GM11168 (cell line): ENCODE measurements at regions not wholly inside any gene's neighbourhood (a gene's known extent, or its start where the extent isn't known, plus 50 kb on each side); places are given as distances from the start of the nearest gene placed in this dataset.

Experiments
- in situ Hi-C: fragments of 300-500 bp; cut with MboI; formaldehyde crosslinking; loops from one replicate; pipeline ENCODE4 v1.12.0; 2022; ENCODE audit warnings: low sequenced_read_pairs; ENCODE audit not compliant: unreplicated experiment

DNA sequence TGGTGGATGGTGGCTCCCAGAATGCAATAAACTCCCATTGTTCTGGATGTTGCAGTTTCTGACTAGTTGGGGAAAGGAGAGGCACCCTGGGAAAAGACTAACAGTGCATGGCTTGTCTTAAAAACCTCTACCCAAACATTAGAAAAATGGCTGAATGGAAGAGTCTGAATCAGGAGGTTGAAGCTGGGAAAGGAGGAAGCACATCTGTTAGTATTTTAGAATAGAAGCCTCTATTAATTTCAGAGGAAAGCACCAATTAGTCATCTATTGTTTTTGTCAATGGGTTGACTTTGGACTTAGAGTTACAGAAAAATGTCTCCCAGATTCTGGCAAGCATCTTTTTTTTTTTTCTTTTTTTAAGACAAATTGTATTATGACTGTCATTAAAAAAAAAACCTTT, 56.1 kb upstream of the ELMO1 start:
- in situ Hi-C loops, result loop anchor here (25.0 kb wide), 1 partner anchor 332 kb away; the partner anchor contains the start of gene NME8

DNA sequence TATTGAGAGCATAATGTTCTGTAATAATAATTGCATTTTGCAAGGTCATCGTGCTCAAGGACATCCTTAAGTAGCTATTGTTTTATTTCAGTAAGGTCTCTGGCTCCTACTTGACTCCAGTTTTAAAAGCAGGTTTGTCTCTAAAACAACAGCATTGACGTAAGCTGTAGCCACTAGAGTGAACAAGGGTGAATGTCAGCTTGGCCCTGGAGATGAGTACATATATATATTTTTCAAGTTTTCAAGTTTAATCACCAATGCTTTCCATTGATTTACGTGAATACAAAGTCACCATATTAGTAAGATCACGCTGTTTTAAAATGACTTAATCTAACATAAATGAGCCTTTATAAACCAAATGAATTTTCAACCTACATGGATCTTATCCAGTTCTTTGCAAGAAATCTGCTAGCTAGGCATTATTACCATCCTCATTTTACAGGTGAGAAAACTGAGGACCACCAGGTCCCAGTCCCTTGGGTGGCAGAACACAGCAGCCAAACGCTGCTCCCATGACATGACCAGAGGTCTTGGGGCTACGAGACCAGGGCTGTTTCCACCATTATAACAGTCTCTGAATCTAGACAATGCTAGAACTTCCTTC, 57.2 kb upstream of the ELMO1 start:
- in situ Hi-C loops, result loop anchor here (25.0 kb wide), 1 partner anchor 331 kb away; the partner anchor contains the start of gene NME8

- in situ Hi-C loops, result loop anchor here (25.0 kb wide), 1 partner anchor 329 kb away; the partner anchor contains the start of gene NME8
Measured at GRCh38 chr7:37508118-37508517, 59.5 kb upstream of the ELMO1 start.

DNA sequence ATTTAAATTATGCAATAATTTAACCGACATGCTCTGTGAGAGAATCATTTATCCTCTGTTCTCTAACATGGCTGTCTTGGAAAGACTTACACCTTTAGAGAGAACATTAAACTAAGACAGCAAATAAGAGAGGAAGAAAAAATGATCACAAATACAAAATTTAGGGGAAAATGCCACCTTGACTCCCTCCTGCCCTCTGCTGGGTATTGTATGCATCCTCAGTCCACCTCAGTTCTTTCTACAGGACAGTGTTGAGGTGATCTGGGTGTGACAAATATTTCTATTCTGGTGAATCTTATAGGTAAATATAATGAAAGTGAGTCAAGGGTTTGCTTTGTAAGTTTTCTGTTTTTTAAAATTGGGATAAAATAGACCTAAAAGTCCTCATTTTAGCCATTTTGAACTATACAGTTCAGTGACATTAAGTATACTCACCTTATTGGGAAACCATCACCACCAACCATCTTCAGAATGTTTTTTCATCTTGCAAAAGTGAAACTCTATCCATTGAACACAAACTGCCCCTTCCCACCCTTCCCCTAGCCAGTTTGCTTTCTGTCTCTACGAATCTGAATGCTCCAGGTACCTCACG, 61.5 kb upstream of the ELMO1 start:
- in situ Hi-C loops, result loop anchor here (25.0 kb wide), 1 partner anchor 327 kb away; the partner anchor contains the start of gene NME8

DNA sequence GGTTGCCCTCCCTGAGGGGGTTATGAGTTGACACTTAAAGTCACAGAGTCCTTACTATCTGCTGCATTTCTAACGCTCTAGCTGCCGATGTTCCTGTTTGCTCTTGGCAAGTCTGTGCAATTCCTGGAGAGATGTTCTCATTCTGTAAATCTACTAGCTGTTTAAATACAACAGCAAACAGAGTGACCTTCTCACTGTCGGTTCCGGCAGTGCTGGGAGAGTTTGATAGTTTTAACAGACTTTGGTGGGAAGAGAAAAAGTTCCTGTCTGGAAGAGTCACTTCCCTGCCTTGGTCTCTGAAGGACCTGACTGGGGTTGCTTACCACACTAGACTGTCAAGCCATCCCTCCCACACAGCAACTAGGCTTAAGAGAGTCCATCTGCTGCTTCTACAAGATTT, 63.3 kb upstream of the ELMO1 start:
- in situ Hi-C loops, result loop anchor here (25.0 kb wide), 1 partner anchor 325 kb away; the partner anchor contains the start of gene NME8

- in situ Hi-C loops, result loop anchor here (25.0 kb wide), 1 partner anchor 323 kb away; the partner anchor contains the start of gene NME8
Measured at GRCh38 chr7:37514497-37514896, 65.8 kb upstream of the ELMO1 start.

GRCh38 chr7:37516664-37517063, 68.0 kb upstream of the ELMO1 start:
- in situ Hi-C loops, result loop anchor here (25.0 kb wide), 1 partner anchor 321 kb away; the partner anchor contains the start of gene NME8

- in situ Hi-C loops, result loop anchor here (25.0 kb wide), 1 partner anchor 319 kb away; the partner anchor contains the start of gene NME8
Measured at GRCh38 chr7:37518266-37518665, 69.6 kb upstream of the ELMO1 start.

GRCh38 chr7:37524056-37524455, 75.4 kb upstream of the ELMO1 start:
- in situ Hi-C loops, result loop anchor here (25.0 kb wide), 1 partner anchor 313 kb away; the partner anchor contains the start of gene NME8

DNA sequence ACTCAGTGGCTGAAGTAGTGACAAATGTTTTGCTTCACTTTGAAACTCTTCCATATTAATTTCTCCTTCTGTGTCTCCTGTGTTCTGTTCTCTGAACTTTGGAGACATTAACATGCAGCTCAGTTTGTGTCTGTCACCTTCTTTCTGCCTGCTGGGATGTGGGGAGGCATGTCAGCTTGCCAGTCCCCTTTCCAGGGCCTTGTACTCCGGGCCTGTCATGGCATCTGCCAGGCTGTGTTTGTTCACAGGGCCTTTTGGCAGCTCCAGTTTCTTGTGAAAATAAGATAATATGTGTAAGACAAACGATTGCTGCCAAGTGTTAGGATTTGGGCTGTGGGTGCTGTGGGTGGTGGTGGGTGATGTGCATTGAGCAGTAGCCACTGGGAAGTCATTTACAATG, 76.1 kb upstream of the ELMO1 start:
- in situ Hi-C loops, result loop anchor here (25.0 kb wide), 1 partner anchor 313 kb away; the partner anchor contains the start of gene NME8

DNA sequence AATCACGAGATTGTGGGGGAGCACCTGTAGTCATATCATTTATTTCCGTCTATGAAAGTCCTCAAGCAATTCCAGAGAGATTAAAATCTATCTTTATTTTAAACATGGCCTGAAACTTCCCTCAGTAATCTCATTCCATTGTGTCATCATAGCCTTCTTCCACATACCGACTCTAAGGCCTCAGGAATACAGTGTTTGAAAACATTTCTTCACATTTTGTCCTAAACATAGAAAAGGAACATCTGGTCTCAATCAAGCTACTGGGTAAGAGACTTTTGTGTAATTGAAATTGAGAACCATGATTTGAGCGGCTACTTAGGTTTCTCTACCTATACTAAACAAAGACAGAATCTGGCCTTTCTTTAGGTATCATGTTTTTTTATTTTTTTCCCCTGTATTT, 78.0 kb upstream of the ELMO1 start:
- in situ Hi-C loops, result no loop called here

DNA sequence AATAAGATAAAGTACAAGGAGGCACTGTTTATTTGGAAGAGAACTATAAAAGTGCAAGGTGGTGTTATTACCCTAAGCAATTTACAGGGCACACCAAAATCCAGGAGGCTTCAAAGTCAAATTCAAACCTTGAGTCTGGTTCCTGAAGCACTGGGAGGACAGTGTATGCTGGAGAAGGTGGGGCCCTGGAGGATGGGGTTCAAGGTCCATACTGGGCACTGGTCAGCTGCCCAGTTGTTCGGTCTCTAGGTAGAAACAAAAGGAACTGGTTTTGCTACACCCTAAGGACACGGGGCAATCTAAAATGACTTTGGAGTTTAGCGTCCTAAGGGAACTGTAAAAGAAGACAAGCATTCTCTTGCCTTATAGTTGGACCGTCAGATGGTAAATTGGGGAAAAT, 78.4 kb upstream of the ELMO1 start:
- in situ Hi-C loops, result no loop called here

DNA sequence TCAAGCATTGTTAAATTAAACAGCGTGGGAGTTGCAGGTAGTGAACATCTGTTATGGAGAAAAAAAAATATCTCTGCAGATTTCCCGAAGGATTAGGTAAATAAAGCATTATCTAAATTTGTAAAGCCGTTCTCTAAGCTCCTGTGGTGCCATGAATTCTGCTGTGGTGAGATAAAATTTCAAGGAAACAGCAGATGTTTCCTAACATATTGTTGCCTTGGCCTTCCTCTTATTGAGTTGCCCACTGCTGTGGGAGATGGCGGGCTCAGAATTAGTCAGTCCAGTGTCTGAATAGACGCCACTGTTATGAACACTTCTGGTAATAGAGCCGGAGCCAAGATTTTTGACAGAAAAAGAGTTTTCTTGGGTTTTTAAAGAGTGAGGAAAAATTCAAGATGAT, 82.6 kb upstream of the ELMO1 start:
- in situ Hi-C loops, result no loop called here

DNA sequence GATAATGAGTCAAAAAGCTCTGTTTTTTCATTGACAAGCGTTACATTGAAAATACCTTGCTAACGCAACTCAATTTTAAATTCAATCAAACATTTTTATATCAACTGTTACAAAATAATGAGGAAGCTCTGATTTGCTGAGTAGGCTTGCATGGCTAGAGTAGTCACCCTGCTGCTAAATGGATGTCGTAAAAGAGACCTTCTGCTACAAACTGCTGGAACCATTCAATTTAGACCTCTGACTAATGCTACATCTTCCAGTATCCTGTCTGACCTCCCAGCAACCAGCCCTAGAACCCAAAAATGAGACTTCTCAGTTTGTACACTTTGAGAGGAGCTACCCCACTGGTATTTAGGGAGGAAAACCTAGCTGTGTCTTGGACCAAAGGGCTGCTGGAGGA, 84.0 kb upstream of the ELMO1 start:
- in situ Hi-C loops, result no loop called here

DNA sequence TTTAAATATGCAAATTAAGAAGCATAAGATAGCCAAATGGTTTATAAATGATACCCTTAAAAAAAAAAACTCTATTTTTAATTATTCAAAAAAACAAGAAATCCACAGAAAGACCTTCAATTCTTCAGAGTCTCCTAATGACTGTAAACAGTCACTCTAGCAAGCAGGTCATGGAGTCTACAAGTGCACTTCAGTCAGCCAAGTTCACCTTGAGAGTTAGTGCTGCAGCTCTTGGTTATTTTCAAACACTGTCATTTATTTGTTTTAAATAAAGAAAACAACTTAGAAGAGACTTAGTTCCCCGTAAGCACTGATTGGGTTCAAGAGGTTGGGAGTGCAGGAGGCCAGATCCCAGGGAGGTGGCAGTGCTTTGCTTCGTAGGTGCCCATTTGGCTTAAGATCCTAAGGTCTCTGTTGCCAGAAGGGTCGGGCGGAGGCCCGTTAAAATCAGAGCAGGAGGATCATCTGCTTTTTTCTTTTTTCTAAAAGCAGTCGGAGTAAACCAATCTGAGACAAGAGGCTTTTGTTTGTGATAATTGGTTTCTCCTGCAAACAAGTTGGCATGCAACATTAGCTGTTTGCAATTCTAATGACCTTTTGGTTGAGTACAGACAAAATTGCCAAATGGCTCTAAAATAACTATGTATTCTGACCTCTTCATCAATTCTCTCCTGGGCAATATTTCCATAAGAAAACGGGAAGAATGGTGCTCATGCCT, 86.4 kb upstream of the ELMO1 start:
- in situ Hi-C loops, result no loop called here

DNA sequence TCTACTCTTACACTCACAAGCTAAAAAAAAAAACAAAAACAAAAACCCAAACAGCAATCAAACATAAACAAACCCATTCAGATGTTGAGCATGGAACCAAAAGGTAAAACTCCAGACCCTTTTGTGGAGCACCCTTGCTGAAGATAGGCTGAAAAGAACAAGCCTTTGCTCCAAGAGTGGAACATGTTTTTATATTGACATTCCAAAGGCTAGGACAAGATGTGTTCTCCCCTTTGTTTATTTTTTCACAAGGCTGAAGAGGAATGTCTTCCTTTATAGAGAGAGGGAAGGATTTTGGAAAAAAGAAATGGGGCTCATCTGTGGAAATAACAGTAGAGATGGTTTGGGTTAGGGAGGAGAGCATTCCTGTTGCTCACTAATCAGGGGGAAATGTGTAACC, 87.2 kb upstream of the ELMO1 start:
- in situ Hi-C loops, result no loop called here

GRCh38 chr7:37536706-37537105, 88.0 kb upstream of the ELMO1 start:
- in situ Hi-C loops, result no loop called here

DNA sequence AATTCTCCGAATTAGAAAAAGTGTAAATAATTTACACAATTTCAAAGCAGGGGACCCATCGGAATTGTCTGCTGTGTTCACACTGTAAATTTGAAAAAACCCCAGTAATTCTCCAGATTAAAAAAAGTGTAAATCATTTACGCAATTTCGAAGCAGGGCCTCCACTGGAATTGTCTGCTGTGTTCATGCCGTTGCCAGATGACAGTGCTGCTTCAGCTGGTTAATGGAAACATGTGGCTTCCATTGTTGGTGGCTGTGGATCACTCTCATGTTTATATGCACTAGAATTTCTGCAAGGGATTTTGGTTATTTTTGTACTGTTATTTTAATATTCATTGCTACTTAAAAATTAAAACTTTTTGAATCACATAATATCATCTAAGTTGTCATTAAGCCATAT, 88.8 kb upstream of the ELMO1 start:
- in situ Hi-C loops, result no loop called here

GRCh38 chr7:37538945-37539344, 90.3 kb upstream of the ELMO1 start:
- in situ Hi-C loops, result no loop called here

DNA sequence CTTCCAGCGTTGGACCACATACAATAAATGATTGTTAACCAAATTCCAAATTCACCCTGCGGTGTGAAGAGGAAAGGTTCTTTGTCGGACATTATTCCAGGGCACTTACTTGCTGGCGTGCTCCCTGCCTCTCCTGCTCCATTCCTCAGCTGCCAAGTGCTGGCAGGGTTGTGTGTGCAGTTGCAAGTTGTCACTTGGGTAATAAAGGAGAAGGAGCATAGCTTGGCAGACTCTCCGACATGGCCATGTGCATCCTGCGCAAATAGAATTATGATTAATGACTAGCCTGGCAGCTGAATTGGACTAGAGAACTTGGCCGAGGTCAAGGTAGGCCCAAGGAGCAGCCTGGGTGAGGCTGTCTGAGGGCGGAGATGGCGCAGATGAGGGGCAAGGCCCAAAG, 92.3 kb upstream of the ELMO1 start:
- in situ Hi-C loops, result no loop called here
